ENCODE measurements at regions not wholly inside any gene's neighbourhood (a gene's known extent, or its start where the extent isn't known, plus 50 kb on each side); places are given as distances from the start of the nearest gene placed in this dataset.
"Not testable (repeated sequence)": the region's sequence is repeated elsewhere in the genome, so short reads cannot be mapped to it uniquely, and the experiment has no call there.

DNA sequence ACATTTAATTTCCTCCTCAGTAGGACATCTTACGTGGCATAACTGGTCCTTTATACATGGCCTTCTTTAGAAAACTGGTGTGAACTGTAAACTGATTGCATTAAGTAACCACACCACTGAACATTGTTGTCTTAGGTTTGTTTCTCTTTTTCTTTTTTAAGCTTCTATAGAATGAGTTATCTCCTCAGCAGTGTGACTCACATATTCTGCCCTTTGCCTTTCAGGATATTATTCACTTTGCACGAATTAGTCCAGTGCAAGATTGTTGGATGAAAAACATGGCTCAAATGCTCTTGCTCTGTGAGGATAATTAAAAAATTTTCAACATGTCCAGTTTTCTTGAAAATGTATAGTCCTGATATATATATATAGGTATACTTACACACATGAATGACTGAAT, 147.6 kb downstream of the KBTBD8 start:
- no peak for DNase-seq (ENCODE audit: low read depth in 2 of 3, low spot score in 2 of 3)

DNA sequence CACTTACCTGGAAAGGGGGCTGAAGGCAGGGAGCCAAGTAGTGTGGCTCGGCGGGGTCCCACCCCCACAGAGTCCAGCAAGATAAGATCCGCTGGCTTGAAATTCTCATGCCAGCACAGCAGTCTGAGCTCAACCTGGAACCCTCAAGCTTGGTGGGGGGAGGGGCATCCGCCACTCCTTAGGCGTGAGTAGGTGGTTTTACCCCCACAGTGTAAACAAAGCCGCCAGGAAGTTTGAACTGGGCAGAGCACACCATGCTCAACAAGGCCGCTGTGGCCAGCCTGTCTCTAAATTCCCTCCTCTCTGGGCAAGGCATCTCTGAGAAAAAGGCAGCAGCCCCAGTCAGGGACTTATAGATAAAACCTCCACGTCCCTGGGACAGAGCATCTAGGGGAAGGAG, 156.3 kb downstream of the KBTBD8 start:
- DNase-seq (ENCODE audit: low read depth in 2 of 3, low spot score in 2 of 3): no peak

DNA sequence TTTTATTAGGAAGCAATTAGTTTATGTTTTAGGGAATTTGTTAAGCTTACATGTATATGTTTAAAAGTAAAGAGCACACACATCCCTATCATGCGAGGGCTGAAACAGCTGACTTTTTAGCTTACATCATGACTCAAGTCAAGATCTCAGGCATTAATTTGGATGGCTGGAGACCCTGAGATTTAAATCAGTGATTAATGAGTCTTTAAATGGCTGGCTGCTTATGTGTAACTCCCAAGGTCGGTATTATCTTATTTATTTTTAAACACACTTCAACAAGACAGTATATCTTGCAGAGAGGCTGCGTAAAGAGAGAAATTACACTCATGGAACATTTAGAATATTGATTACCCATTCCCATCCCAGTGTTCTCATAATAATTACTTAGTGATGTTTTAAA, 169.4 kb downstream of the KBTBD8 start:
- DNase-seq (ENCODE audit: low read depth in 2 of 3, low spot score in 2 of 3): no peak

DNA sequence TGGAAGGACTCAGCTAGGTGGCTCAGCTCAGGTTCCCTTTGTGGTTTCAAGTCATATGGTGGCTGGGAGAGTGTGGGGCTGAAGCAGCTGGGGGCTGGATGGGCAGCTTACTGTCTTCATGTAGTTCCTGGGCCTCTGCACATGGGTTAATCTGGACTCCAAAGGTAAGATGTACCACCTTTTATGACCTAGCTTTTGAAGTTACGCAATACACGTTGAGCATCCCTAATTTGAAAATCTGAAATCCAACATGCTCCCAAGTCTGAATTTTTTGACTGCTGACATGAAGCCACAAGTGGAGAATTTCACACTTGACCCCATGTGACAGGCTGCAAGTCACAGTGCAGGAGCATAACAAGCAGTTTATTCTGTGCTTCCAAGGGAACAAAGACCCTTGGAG, 173.7 kb downstream of the KBTBD8 start:
- no peak for DNase-seq (ENCODE audit: low read depth in 2 of 3, low spot score in 2 of 3)

DNA sequence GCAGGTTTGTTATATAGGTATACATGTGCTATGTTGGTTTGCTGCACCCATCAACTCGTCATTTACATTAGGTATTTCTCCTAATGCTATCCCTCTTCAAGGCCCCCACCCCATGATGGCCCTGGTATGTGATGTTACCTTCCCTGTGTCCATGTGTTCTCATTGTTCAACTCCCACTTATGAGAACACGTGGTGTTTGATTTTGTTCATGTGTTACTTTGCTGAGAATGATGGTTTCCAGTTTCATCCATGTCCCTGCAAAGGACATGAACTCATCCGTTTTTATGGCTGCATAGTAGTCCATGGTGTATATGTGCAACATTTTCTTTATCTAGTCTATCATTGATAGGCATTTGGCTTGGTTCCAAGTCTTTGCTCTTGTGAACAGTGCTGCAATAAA, 175.0 kb downstream of the KBTBD8 start:
- not testable (repeated sequence) for DNase-seq (ENCODE audit: low read depth in 2 of 3, low spot score in 2 of 3)

DNA sequence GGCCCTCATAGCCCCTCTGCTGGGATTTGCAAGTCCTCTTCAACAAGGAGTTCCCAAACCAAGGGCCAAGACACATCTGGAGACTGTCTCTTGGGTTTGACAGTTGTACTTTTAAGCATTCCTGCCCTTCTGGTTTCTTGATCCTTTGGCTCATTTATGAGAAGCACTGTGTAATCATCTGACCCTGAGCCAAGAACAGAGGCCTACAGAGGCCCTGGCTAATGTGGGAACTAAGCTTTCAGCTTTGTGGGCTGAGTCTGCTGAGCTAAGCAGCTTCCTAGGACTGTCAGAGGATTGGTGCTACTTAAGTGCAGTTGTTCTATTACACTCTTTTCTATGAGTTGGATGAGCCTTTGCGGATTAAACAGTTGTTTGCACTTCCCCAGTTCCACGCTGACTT, 178.3 kb downstream of the KBTBD8 start:
- no peak for DNase-seq (ENCODE audit: low read depth in 2 of 3, low spot score in 2 of 3)

DNA sequence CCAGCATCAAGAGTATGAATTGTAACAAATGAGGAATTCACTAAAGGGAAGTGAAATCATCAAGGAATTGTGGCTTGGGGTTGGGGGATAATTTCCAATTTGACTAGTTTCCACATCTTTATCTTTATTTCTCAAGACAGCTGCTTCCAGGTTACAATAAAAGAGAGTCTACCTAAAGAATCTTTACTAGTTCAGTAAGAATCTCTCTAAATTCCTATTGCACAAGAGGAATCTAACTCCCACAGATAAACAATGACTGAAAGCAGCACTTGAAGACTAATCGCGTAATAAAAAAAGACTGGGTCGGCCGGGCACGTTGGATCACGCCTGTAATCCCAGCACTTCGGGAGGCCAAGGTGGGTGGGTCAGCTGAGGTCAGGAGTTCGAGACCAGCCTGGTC, 194.4 kb downstream of the KBTBD8 start:
- no peak for DNase-seq (ENCODE audit: low read depth in 2 of 3, low spot score in 2 of 3)

DNA sequence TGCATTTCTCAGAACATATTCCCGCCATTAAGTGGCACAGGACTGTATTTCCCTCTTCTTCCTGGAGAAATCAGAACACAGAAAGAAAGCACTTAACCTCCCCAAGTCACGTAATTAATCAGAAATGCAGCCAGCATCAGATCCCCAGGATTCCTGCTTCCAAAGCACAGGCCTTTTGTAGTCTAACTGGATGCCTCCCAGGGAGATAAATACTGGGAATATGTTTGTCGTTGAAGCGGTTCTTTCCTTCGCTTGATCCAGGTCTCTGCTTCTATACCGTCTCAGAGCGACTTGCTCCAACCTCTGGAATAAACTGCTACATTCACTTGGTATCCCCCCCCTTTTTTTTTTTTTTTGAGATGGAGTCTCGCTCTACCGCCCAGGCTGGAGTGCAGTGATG, 198.6 kb downstream of the KBTBD8 start:
- no peak for DNase-seq (ENCODE audit: low read depth in 2 of 3, low spot score in 2 of 3)

DNA sequence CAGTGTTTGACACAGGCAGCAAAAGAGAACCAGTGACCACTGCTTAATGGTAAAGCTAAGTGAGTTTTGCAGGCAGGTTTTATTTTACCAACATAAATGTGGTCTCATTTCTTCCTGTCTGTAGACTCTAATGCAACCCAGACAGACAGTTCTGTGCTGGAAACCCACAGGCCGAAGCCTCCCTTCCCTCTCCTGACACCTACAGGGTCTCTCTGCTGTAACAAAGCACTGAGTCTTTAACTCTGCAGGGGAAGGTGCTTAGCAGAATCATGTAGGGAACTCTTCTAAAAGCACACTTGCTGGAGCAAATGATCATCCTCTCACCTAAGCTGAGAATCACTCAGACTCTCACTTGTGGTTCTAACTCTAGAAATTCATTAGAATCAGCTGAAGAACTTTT, 200.3 kb downstream of the KBTBD8 start:
- DNase-seq (ENCODE audit: low read depth in 2 of 3, low spot score in 2 of 3): no peak

DNA sequence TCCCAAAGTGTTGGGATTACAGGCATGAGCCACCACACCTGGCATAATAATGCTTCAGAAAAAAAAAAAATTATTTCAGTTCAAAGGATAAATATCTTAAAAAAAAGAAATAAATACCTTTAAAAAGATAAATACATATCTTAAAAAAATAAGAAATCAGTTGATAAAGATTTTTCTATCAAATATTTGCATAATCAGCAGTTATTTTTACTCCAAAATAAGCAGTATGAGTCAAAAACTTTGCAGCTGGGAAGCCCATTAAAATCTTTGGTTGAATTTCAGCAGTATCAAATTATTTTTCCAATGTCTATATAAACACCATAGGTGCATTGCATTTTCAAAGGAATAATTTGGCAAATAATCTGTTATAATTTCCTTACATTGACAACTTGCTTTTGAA, 202.5 kb downstream of the KBTBD8 start:
- no peak for DNase-seq (ENCODE audit: low read depth in 2 of 3, low spot score in 2 of 3)

DNA sequence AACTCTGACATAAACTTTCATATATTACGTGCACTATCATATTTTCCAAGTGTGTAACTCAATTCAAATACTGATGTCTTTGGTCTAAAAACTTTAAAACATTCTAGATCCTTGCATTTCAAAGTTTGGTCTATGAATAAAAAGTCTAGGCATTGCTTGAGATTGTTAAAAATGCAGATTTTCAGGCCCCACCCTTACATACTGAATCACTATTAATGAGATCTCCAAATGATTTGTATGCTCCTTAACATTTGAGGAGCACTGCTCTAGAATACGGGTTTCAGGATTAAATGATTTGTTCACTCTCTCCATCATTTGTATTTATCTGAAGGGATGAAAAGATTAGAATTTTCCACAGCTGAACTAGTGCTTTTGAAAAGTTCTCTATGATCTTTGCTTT, 202.9 kb downstream of the KBTBD8 start:
- DNase-seq (ENCODE audit: low read depth in 2 of 3, low spot score in 2 of 3): no peak

DNA sequence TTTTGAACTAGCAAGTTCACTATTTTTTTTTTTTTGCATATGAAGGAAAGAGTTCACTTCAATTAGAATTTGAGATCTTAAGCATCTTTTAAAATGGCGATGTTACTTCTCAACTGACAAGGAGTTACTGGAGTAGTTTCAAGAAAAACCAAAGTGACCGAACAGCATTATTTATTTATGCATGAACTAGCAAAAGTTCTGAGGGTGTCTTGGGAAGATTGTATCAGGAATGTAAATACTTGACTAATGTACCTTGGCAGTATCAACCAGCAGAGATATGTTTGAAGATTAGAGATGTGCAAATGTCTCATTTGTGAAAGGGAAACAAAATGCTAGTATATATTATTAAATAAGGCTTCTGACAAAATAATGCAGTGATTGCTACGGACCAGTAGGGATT, 203.9 kb downstream of the KBTBD8 start:
- no peak for DNase-seq (ENCODE audit: low read depth in 2 of 3, low spot score in 2 of 3)

DNA sequence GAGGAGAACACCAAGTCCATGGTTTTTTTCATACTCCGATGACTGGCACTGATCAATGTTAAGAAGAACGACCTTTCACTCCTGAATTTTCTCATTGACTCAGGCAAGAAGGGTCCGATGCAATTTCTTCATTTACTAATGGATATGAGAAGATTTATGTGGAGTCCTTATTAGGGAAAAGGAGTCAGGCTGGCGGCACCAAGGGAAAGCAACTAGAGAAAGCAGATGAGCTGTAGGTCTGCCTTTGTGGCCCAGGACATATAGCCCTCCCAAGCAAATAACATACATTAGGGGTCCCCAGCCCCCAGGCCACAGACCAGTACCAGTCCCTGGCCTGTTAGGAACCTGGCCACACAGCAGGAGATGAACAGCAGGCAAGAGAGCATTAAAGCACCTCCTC, 206.8 kb downstream of the KBTBD8 start:
- DNase-seq (ENCODE audit: low read depth in 2 of 3, low spot score in 2 of 3): no peak

DNA sequence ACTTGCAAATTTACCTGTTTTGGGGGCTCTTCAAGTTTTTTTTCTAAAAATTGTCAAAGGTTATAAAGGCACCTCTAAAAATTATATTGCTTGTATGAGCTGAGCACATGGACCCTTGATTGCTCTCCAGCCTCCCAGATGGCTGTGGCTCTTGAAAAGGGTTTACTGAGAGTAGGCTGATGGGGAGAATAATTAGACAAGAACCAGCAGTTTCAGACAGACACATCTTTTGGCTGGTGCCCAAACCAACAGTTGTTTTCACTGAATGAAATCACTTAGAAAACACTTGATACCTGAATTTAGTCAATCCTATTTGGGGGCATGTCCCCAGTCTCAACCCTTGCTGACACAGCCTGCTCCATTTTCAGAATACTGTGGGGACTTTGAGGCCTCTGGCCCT, 217.6 kb downstream of the KBTBD8 start:
- no peak for DNase-seq (ENCODE audit: low read depth in 2 of 3, low spot score in 2 of 3)

DNA sequence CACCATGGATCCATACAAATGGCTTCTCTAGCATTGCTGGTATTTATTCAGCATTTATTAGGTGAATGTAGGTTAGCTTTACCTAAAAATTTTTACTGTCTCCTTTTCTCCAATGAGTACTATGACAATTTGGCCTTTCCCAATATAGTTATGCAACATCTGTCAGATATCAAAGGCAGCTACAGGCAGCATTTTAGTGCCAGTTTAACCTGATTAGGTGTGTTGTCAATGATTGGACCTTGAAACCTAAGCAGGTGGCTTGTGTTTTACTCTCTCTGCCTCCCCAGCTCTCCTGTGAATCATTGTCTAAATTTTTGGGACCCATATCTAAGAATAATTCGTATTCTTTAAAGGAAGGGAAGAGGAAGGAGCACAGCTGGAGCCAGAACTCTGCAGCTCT, 228.9 kb downstream of the KBTBD8 start:
- DNase-seq (ENCODE audit: low read depth in 2 of 3, low spot score in 2 of 3): no peak

DNA sequence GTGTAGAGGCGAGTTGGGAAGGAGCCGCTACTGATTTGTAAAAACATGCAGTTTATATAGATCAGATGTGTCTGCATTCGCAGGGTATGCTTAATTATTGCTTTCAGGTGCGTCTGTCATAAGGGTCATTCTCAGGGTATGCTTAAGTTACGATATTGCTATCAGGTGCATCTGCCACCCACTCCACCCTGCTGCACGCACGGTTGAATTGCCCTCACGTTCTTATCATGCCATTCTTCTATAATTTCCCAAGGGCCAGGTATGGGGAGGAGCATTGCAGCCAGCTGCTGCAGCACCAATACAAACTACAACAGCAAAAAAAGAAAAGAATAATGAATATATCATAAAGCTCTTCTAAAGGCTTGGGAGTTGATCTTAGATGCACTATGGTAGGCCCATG, 230.0 kb downstream of the KBTBD8 start:
- no peak for DNase-seq (ENCODE audit: low read depth in 2 of 3, low spot score in 2 of 3)

DNA sequence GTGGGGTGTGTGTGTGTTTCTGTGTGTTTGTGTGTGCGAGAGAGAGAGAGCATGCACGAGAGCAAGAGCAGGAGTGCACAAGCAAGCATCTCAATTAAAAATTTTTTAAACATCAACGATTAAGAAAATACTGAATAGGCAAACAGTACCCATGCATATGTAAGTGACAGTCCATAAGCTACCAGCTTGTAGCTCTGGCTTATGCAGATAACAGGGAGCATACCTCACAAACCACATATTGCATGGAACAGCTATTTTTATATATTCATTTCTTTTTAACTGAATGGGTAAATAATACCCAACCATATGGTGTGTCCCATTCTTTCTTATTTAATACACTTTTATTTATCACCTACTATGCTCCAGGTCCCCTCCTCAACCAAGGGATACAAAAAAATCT, 234.5 kb downstream of the KBTBD8 start:
- DNase-seq (ENCODE audit: low read depth in 2 of 3, low spot score in 2 of 3): no peak

DNA sequence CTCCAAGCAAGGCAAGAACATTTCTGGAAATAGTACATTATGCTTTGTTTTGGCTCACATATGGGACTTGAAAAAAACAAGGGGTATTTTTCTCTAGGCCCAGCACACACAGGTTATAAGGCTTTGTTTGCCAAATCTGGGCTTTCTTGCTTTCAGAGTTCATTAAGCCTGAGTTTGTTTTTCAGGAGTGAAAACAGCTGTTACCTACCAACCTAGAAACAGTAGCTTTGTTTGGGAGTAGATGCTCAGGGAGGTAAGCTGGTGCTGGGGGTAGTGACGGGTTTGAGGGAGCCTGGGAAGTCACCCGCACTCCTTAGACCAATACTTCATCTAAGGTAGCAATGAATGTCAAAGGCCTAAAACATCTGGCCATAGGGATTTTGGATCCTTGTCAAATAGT, 241.2 kb downstream of the KBTBD8 start:
- DNase-seq (ENCODE audit: low read depth in 2 of 3, low spot score in 2 of 3): no peak

DNA sequence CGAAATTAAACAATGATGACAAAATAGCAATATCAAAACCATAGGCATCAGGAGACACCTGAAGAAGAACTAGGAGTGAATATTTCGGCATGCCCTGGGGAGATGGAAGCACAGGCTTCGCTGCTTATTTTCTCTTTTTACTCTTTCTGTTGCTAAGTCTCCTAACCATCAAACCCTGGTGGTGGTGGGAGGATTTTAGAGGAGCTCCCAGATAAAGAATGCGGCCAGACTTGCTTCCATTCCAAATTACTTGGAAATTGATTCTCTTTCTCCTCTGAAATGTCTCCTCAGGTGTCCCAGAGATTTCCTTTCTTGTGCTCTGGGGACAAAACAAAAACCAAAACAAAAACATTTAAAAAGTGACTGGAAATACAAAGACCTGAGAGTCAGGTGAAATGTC, 243.0 kb downstream of the KBTBD8 start:
- no peak for DNase-seq (ENCODE audit: low read depth in 2 of 3, low spot score in 2 of 3)

DNA sequence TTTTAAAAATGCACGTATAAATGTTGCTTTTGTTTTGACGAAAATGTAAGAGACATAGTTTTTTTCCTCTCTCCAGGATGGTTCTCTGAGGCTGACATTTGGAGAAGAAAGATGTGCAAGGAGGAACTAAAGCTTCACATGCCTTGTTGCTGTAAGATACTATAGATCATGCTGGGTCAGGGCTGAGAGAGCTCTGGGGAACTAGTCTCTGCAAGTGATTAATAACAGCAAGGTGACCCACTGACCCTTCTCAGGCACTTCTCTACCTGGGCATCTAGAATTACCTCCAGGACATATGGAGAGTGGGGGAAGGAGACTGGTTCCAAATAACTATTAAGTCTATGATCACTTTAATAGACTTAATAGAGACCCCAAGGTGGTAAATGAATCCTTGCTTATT, 246.0 kb downstream of the KBTBD8 start:
- no peak for DNase-seq (ENCODE audit: low read depth in 2 of 3, low spot score in 2 of 3)

DNA sequence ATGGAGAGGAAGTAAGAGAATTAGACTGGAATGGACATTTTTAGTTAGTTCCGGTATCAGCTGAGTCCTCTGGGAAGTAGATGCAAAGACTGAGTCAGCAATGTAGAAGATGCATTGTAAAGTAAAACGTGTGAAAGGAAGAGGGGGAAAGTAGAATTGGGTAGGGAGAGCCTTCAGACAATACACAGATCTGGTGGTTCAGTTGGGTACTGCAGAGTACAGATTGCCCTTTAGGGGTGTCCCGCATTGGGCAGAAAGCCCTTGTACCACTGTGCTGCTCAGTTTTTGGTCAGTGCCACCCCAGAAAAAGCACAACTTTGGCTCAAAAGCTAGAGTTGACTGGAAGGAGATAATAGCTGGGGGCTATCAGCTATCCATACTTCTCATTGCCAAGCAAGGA, 247.4 kb downstream of the KBTBD8 start:
- no peak for DNase-seq (ENCODE audit: low read depth in 2 of 3, low spot score in 2 of 3)

DNA sequence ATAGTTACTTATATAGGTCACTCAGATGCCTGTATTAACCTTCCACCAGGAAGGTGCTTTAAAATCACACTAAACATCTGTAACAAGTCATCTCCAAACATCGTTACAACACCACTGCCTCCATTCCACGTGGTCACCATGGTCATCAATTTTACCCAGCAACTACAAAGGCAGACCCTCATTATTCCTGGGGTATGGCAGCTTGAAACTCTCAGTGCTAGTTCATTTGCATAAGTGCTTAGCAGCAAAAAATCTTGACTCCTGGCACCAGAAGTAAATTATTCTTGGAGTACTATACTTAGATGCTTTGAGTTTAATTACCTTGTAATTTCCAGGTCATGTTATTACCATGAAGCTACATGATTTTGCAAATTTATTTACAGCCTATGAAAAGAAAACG, 250.6 kb downstream of the KBTBD8 start:
- DNase-seq (ENCODE audit: low read depth in 2 of 3, low spot score in 2 of 3): no peak

DNA sequence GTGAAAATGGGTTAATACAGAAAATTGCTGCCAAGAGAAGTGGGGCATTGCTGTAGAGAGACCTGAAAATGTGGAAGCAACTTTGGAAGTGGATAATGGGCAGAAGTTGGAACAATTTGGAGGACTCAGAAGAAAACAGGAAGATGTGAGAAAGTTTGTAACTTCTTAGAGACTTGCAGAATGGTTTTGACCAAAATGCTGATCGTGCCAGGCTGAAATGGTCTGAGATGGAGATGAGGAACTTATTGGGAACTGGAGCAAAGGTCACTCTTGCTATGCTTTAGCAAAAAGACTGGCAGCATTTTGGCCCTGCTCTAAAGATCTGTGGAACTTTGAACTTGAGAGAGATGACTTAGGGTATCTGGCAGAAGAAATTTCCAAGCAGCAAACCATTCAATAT, 254.8 kb downstream of the KBTBD8 start:
- DNase-seq (ENCODE audit: low read depth in 2 of 3, low spot score in 2 of 3): not testable (repeated sequence)

DNA sequence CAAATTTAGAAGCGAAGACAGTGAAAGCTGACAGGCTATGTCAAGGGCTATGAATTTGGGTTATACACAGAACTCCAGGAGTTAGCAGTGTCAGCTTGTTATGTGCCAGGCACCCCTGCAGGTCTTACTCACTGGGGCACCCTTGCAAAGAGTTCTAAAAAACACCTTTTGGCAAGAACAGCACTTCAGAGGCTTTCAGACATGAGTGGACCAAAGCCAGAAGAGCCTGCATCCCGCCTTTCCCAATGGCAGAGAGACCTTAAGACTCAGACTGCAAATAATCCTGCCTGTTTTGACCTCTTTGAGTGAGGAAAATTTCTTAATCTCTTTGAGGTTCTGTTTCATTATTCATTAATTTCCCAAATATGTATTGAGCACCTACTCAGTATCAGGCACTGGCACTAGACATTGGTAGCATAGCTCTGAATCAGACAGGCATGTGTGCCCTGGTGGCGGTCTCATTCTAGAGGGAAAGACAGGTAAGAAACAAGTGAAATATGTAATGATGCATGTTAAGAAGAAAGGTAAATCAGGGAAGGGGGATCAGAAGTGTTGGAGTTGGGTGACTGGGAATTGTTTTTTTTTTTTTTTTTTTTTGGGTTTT, 280.0 kb downstream of the KBTBD8 start:
- DNase-seq (ENCODE audit: low read depth in 2 of 3, low spot score in 2 of 3): no peak
